SIG-M5 treated with dmso at 0.1 percent for 504 hours (cell line): ENCODE measurements at regions not wholly inside any gene's neighbourhood (a gene's known extent, or its start where the extent isn't known, plus 50 kb on each side); places are given as distances from the start of the nearest gene placed in this dataset.

Experiments used
- DNase-seq: peaks from one replicate; lab custom pipeline; 2025; ENCODE audit not compliant: unreplicated experiment; lab: John Stamatoyannopoulos, UW

- no peak for DNase-seq
Observed at GRCh38 chr6:153882411-153882810, 156.6 kb upstream of the OPRM1 start.

DNA sequence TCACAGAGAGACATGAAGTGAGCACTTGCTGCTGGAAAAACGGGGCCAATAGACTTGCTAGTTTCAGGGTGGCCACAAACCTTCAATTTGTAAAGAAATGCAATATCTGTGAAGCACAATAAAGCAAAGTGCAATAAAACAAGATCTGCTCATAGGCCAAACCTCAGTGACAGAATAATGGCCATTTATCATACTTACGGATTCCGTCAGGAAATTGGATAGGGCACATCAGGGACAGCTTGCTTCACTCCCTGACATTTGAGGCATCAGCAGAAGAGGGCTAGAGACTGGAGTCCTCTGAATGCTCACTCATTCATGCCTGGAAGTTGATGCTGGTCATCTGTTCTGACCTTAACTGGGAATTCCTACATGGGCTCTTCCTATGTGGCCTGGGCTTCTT, 165.5 kb upstream of the OPRM1 start:
- DNase-seq = no peak

DNA sequence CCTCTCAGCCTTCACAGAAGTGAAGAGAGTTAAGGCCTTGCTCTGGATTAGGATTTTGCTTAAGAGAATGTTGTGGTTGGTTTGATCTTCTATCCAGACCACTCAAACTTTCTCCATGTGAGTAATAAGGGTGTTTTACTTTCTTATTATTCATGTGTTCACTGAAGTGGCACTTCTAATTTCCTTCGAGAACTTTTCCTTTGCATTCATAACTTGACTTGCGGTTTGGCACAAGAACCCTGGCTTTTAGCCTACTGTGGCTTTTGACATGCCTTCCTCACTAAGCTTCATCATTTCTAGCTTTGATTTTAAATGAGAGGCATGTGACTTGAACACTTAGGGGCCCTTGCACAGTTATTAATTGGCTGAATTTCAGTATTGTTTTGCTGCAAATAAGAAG, 166.1 kb upstream of the OPRM1 start:
- DNase-seq = no peak

DNA sequence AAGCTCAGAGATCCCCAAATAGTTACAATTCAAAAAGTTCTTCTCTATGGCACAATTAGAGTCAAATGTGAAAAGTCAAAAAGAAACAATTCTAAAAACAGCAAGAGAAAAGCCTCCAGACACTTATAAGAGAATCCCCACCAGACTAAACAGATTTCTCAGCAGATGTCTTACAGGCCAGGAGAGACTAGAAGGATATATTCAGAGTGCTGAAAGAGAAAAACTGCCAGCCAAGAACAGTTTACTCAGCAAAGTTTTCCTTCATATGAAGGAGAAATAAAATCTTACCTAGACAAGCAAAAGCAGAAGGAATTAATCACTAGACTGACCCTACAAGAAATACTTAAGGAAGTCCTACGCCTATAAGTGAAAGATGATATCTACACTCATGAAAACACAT, 176.1 kb upstream of the OPRM1 start:
- DNase-seq = no peak

GRCh38 chr6:153862139-153862538, 176.9 kb upstream of the OPRM1 start:
- no peak for DNase-seq

GRCh38 chr6:153858529-153858928, 180.5 kb upstream of the OPRM1 start:
- DNase-seq = no peak

- DNase-seq = no peak
Observed at GRCh38 chr6:153856929-153857376, 182.1 kb upstream of the OPRM1 start.

DNA sequence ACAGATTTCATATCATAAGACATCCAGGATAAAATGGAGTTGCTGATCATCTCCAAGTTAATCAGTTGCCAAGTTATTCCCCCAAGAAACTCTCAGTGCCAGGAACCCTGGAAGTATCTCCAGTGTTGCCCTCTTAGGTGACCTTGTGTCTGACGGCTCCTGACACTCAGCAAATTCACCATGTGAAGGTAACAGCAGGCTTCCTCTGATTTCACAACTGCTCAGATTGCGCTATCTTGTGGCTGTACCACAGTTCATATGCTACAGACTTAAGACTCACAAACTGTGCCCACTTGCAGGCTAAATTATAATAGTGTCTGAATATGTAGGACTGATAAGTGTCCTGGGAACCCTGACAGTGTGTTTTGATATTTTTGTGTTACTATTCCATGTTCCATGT, 186.6 kb upstream of the OPRM1 start:
- DNase-seq = no peak

GRCh38 chr6:153852034-153852433, 187.0 kb upstream of the OPRM1 start:
- DNase-seq = no peak

DNA sequence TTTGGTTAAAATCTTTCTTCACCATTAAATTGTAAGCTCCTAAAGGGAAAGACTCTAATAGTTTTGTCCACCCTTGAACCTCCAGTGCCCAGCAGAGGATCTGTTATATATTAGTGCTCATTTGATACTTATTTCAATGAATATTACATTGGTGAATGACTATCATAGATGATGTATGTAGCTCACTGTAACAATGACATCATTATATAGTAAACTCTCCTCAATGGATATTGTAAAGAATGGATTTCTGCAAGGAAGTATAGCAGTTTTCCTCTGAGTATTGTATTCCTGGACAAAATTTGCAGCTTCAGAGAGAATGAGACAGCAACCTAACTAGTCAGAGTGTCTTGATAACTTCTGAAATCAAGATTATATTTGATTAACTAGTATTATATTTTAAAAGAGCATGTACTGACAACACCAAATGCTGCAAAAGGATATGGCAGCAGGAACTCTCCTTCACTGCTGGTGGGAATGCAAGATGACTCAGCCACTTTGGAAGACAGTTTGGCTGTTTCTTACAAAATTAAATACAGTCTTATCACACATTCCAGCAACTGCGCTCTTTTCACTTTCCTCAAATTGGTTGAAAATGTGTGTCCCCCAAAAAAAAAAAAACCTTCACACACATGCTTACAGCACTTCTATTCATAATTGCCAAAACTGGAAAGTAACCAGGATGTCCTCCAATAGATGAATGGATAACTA, 189.8 kb upstream of the OPRM1 start:
- DNase-seq = no peak

DNA sequence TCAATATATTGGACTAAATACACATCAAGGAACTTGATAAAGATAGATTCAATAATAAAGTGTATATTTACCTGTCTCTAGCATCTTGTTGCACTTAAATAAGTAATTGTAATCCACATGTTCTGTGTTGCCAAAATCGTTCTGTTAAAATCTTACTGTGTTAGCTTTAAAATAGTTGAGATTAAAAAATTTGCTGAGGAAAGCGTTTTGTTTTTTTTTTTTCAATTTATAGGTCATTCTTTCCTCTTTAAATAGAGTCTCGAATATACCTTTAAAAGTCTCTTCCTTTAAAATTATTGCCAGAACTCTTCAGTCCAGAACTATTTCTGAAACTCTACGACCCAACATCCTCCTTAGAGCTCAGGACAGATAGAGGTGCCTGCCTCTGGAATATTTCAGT, 195.6 kb upstream of the OPRM1 start:
- DNase-seq = no peak

DNA sequence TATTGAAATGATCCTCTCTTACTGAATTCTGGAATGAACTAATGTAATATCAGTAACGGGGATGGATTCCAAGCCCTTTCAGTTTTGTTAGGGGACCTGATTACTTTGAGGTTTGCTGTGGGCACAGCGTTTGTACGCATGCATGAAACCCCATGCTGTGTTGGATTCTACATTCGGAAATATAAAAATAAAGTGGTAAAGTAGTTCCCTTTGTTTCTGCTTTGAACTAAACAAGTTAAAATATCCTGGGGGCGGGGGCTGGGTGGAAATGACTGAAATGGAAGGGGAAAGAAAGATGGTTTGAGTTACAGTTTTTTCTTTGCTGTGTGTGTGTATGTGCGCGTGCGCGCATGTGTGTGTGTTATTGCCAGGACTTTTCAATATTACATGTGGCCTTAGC, 196.5 kb upstream of the OPRM1 start:
- no peak for DNase-seq

DNA sequence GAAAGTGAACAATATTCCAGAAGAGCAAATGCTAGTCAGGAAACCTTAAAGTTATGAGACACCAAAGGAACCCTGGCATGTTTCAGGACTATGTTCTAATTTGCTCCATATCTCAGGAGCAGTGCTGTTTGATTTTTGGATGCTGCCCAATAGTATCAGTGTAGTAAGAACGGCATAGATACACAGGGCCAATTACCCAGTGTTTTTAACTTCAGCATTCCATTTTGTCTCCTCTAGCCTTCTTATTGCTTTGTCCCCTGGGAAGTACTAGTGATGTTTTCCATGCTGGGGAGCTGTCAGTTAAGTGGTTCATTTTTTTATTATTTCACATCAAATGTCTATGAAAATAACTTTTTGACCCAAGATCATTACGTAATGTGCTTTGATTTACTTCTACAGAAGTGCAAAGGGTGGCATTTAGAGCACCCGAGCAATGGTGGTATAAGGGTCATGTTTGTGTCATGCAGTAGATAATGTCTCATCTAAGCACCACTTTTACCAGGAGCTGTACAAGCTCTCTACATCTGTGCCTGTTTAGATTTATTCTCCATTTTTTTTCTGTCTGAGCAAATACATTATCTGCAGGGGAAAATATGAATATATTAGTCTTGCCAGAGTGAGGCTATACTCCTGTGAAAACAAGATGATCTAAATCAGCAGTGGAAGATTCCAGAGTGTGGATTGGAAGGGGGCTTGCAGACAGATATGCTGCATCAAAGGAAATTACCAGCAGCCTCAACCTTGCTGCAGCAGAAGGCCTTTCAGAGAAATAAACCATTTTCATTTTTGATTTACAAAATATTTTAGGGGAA, 198.8 kb upstream of the OPRM1 start:
- no peak for DNase-seq

DNA sequence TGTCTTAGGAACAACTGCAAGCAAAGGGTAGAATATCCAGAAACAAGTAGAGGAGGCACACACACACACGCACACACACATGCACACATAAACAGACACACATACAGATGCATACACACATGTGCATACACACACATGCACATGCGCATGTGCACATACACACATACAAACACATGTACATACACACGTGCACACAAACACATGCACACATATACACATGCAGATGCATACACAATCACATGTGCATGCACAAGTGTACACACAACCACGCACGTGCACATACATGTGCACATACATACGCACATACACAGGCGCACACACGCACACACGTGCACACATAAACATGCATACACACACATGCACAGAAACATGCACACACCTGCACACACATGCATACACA, 206.5 kb upstream of the OPRM1 start:
- no peak for DNase-seq

- no peak for DNase-seq
Observed at GRCh38 chr6:153831350-153832078, 207.5 kb upstream of the OPRM1 start.

- DNase-seq = no peak
Observed at GRCh38 chr6:153817173-153817572, 221.9 kb upstream of the OPRM1 start.

DNA sequence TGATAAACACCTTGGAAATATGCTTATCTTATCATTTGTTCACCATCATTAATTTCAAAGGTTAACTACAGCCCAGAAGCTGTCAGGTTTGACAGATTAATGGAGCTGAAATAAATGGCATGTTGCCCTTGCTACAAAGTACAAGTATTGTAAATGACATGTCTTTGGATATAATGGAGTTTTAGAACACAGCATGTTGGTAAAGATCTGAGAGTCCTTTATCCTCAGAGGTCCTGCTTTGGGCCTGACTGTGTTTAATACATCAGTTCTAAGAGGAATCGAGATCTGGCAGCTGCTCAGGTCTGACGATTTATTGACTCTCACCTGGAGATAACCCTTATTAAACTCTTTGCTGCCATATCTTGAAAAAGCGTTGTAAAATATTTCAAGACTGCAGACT, 222.7 kb upstream of the OPRM1 start:
- no peak for DNase-seq

GRCh38 chr6:153814136-153814535, 224.9 kb upstream of the OPRM1 start:
- DNase-seq = no peak

- DNase-seq = no peak
Observed at GRCh38 chr6:153804755-153805330, 234.2 kb upstream of the OPRM1 start.

GRCh38 chr6:153801917-153802316, 237.1 kb upstream of the OPRM1 start:
- DNase-seq = no peak

GRCh38 chr6:153800580-153801188, 238.4 kb upstream of the OPRM1 start:
- no peak for DNase-seq
